HG02943 (cell line): ENCODE measurements at regions not wholly inside any gene's neighbourhood (a gene's known extent, or its start where the extent isn't known, plus 50 kb on each side); places are given as distances from the start of the nearest gene placed in this dataset.

Source experiments
- ATAC-seq: cut with Tn5 transposase; IDR thresholded peaks from one replicate; pipeline ENCODE4 v1.9.1; 2021; ENCODE audit warnings: mild to moderate bottlenecking, low read depth, moderate library complexity; ENCODE audit not compliant: unreplicated experiment

DNA sequence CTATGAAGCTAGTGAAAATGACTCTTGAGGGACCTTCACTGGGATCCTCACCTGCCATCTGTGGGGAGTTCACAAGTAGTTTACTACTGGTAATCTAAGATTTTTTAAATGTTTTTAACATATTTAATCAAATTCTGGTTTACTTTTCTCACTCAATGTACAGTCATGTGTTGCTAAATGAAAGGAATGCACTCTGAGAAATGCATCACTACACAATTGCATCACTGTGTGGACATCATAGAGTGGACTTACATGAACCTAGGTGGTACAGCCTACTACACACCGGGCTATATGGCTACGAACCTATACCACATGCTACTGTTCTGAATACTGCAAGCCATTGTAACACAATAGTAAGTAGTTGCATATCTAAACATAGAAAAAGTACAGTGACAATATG, 528.0 kb downstream of the BCL11A start:
- no peak for ATAC-seq

- ATAC-seq: no peak
These were observed 530.0 kb downstream of the BCL11A start for GRCh38 chr2:60023256-60023985.

GRCh38 chr2:60007671-60008070, 545.8 kb downstream of the BCL11A start:
- ATAC-seq: no peak

- ATAC-seq: no peak
These were observed 550.4 kb downstream of the BCL11A start for GRCh38 chr2:60003076-60003475.

DNA sequence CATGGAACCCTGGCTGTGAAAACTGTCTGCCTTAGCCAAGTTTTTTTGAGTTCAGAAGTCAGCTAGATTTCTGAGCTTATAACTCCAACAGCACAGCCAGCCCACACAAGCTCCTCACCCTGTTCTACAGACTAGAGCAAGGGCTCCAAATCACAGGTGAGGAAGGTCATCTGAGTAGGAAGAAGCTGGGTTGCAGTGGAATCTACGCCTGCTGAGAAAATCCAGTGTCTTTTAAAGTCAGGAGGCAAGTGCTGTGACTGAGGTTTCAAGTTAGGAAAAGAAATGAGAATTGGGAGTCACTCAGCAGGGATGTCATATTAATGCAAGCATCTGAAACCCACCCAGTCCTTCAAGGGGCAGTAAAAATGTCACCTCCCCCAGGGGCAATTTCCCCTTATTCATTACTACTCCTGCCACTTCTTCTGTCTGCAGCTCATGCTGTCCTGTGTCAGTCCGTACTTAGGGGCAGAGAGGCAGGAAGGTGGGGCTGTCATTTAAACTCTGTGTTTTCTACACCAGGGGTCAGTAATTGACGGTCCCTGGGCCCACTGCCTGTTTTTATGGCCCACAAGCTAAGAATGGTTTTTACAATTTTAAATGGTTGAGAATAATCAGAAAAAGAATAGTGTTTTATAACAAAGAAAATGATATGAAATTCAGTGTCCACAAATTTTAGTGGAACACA, 551.1 kb downstream of the BCL11A start:
- ATAC-seq: no peak

- ATAC-seq: no peak
These were observed 552.8 kb downstream of the BCL11A start for GRCh38 chr2:60000686-60001085.

- no peak for ATAC-seq
These were observed 555.1 kb downstream of the BCL11A start for GRCh38 chr2:59998324-59998723.

GRCh38 chr2:59997371-59997770, 556.1 kb downstream of the BCL11A start:
- no peak for ATAC-seq

- ATAC-seq: no peak
These were observed 556.6 kb downstream of the BCL11A start for GRCh38 chr2:59996855-59997254.

DNA sequence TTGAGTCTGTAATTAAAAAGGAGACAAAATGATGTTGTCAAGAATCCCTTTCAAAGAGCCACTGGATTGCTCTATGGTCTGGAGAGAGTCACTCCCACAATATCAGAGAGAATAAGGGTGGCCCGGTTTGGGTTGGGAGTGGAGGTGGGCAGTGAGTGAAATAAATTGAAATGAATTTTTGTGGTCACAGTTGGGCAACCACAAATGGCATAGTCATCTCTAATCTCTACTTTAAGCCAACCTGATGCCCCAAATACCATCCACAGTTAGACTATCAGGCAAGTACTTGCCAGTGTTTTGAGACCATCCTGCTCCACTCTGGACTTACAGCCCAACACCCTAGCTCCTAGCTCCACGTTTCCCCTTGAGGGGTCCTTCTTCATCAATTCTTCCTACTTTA, 559.7 kb downstream of the BCL11A start:
- ATAC-seq: no peak

- ATAC-seq: no peak
These were observed 565.1 kb downstream of the BCL11A start for GRCh38 chr2:59988341-59988740.

GRCh38 chr2:59986511-59986910, 566.9 kb downstream of the BCL11A start:
- ATAC-seq: no peak

DNA sequence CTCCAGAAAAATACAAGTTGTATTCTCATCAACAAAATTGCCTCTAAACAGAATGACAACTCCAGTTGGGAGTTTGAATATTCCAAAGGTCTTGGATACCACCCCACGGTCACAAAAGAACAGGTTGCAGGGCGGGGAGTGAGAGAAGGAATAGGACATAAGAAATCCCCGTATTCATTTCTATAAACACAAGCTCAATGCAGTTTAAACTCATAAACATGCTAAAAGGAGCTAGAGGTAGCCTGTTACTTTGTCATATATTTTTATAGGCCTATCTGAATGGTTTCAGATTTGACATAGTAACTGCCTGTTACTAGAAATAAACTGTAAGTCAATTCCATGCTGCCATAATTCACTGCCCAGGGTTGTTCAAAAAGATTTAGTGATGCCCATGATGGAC, 567.5 kb downstream of the BCL11A start:
- no peak for ATAC-seq

DNA sequence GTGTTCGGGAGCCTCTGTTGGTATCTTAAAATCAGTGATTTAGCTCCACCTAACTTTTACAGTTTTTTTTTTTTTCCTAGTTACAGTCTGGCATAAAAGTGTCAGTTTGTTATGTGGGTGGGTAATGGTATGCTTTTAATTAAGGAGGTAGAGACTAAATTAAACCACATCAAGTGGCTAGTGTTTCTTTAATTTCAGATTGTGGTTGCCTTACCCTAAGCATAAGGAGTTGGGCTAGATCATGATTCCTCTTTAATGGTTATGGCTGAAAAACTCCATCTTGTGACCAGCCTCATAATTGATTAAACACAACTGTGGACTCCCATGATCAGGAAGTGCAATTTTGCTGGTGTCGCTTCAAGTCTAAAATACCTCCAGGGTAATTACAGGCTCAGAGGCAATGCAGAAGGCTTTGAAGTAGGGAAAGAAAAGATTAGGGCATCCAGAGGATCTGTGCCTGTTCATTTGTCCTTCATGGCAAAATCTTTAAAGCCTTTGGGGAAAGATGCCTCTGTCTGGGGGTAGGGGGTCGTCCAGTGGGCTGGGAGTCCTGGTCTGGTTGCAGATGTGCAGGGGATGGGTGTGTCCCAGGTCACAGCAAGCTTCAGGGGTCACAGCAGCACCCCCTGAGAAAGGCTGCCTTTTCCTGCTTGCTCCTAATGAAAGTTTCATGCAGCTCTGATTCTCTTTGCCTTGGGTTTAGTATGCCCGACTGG, 579.2 kb downstream of the BCL11A start:
- ATAC-seq: no peak

GRCh38 chr2:59969161-59969560, 584.3 kb downstream of the BCL11A start:
- no peak for ATAC-seq

DNA sequence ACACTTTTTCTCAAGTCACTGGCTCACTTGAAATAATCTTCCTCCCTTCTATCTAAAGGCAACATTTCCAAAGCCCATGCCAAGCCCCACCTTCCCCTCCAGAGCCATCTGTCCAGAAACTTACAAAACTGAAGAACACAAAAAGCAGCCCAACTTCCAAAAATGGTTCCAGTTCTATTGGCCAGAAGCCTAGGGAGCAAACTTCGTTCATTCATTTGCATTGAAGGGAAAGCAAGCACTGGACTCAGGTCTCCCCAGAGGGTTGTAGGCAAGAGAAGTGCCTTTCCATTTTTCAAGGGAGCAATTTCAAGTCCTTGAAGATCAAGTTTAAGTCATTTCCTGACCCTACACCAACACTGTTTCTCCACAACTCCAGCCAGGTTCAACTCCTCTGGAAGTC, 585.0 kb downstream of the BCL11A start:
- ATAC-seq: no peak

GRCh38 chr2:59967691-59968090, 585.8 kb downstream of the BCL11A start:
- no peak for ATAC-seq

DNA sequence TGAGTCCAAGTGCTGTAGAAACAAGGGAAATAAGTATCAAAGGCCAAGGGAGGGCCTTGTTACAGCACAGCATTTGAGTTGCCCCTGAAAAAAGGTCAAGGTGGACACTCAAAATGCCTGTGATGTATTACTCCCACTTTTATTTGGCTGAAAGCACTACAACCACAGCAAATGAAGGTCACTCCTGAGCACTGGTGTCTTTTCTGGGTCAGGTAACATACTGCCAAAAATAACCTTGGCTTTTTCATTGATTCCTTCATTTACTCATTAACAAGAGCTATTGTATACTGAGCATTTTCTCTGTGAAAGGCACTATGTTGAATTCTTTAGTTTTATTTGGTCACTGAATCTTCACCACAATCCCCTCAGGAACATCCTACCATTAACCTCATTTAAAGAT, 590.3 kb downstream of the BCL11A start:
- ATAC-seq: no peak

- no peak for ATAC-seq
These were observed 591.7 kb downstream of the BCL11A start for GRCh38 chr2:59961746-59962145.

DNA sequence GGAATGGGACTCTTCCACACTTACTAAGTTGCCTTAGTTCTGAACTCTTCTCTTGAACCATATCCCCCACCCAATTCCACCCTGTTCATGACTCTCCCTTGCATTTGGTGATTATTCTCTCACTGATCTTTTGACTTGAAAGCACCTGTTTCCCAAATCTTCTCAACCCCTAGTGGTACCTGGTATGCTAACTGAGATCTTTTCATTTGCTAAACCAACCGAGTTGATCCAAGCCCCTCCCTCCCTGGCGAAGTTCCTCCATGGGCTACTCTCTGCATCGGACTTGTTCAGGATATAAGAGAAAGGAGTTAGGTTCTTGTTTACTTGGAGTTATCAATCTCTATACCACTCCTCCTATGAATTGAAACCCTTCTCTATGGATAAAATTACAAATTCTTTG, 593.5 kb downstream of the BCL11A start:
- ATAC-seq: no peak

GRCh38 chr2:59957504-59957903, 596.0 kb downstream of the BCL11A start:
- no peak for ATAC-seq

- no peak for ATAC-seq
These were observed 596.5 kb downstream of the BCL11A start for GRCh38 chr2:59956981-59957380.
